ENCODE measurements at regions not wholly inside any gene's neighbourhood (a gene's known extent, or its start where the extent isn't known, plus 50 kb on each side); places are given as distances from the start of the nearest gene placed in this dataset.

DNA sequence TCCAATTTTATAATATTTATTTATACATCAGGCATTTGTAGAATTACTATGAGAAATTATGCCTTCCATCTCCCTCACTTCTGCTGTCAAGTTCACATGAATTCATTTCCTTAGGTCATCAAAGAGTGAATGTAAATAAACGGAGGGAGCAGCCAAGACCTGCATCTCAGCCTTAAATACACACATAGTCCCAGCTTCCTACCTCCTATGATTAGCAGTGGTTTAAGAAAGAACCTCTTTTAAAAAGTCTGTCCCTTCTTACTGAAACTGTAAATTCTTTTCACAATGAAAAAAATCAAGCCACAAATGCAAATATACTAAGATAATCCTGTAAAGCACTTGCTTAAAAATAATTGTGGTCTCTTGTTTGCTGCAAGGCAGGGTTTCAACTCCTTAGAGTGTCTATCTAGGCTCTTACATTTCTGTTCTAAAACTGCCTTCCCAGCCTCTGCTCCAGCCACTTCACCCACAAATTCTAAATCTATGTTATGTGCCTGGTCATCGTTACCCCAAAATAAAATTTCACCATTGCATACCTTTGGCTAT, 532.7 kb upstream of the FSHR start:
- no peak overlapping the region for H3K4me3 ChIP-seq (ENCODE audit: insufficient read depth, low read depth, low read length)
- H2AFZ ChIP-seq (ENCODE audit: low read depth, low read length), result no peak overlapping the region
- TF ChIP-seq, protein P1, sequence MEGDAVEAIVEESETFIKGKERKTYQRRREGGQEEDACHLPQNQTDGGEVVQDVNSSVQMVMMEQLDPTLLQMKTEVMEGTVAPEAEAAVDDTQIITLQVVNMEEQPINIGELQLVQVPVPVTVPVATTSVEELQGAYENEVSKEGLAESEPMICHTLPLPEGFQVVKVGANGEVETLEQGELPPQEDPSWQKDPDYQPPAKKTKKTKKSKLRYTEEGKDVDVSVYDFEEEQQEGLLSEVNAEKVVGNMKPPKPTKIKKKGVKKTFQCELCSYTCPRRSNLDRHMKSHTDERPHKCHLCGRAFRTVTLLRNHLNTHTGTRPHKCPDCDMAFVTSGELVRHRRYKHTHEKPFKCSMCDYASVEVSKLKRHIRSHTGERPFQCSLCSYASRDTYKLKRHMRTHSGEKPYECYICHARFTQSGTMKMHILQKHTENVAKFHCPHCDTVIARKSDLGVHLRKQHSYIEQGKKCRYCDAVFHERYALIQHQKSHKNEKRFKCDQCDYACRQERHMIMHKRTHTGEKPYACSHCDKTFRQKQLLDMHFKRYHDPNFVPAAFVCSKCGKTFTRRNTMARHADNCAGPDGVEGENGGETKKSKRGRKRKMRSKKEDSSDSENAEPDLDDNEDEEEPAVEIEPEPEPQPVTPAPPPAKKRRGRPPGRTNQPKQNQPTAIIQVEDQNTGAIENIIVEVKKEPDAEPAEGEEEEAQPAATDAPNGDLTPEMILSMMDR (IDR thresholded peaks at IDR 0.05; ENCODE audit: insufficient read depth, low read depth, low read length), result no peak
- H3K9ac ChIP-seq (ENCODE audit: low read length), result no peak overlapping the region
- H3K79me2 ChIP-seq (ENCODE audit: insufficient read depth, low read length), result no peaks in the 10 kb centered on the region
- H4K20me1 ChIP-seq (ENCODE audit: insufficient read depth, low read length), result no peaks in the 10 kb centered on the region
- H3K27me3 ChIP-seq (ENCODE audit: insufficient read depth, low read length), result no peaks in the 10 kb centered on the region
- no peaks in the 10 kb centered on the region for H3K4me1 Mint-ChIP-seq (ENCODE audit: low read depth, unreplicated experiment)
- H3K27ac Mint-ChIP-seq (ENCODE audit: unreplicated experiment), result no peak overlapping the region
- no peaks in the 10 kb centered on the region for H3K9me3 Mint-ChIP-seq (ENCODE audit: unreplicated experiment)
- no peak overlapping the region for H3K4me2 ChIP-seq (ENCODE audit: low read length)
- no peak for FAIRE-seq
- no peaks in the 10 kb centered on the region for H3K4me1 ChIP-seq (ENCODE audit: insufficient read depth, low read length)
- no peak overlapping the region for H3K4me3 Mint-ChIP-seq (ENCODE audit: unreplicated experiment)
- H3K36me3 ChIP-seq (ENCODE audit: insufficient read depth, low read length), result no peaks in the 10 kb centered on the region
- no peaks in the 10 kb centered on the region for H3K9me3 ChIP-seq (ENCODE audit: insufficient read depth, low read depth, low read length)
- no peak for DNase-seq (ENCODE audit: low read depth)
- no peak overlapping the region for H3K27ac ChIP-seq (ENCODE audit: low read depth, low read length)
- no peaks in the 10 kb centered on the region for H3K36me3 Mint-ChIP-seq (ENCODE audit: low read depth, unreplicated experiment)
- no peaks in the 10 kb centered on the region for H3K27me3 Mint-ChIP-seq (ENCODE audit: low read depth, unreplicated experiment)

- no peak overlapping the region for H3K4me3 Mint-ChIP-seq (ENCODE audit: unreplicated experiment)
- no peak for TF ChIP-seq EZH2 (IDR thresholded peaks at IDR 0.05; ENCODE audit: insufficient read depth, low read length)
- TF ChIP-seq, protein P1 (IDR thresholded peaks at IDR 0.05; ENCODE audit: insufficient read depth, low read depth, low read length), result no peak
- no peaks in the 10 kb centered on the region for H3K4me1 Mint-ChIP-seq (ENCODE audit: low read depth, unreplicated experiment)
- Histone ChIP-seq H2AFZ (ENCODE audit: low read depth, low read length) (no peak overlapping the region), H4K20me1 (ENCODE audit: insufficient read depth, low read length) (no peaks in the 10 kb centered on the region), H3K36me3 (ENCODE audit: insufficient read depth, low read length) (no peaks in the 10 kb centered on the region), H3K9ac (ENCODE audit: low read length) (no peak overlapping the region), H3K79me2 (ENCODE audit: insufficient read depth, low read length) (no peaks in the 10 kb centered on the region), H3K4me3 (ENCODE audit: insufficient read depth, low read depth, low read length) (no peak overlapping the region), H3K4me2 (ENCODE audit: low read length) (no peak overlapping the region), H3K9me3 (ENCODE audit: insufficient read depth, low read depth, low read length) (no peaks in the 10 kb centered on the region), H3K27ac (ENCODE audit: low read depth, low read length) (no peak overlapping the region), H3K27me3 (ENCODE audit: insufficient read depth, low read length) (no peaks in the 10 kb centered on the region), H3K4me1 (ENCODE audit: insufficient read depth, low read length) (no peaks in the 10 kb centered on the region)
- FAIRE-seq (no peak), DNase-seq (ENCODE audit: low read depth) (no peak)
- H3K27me3 Mint-ChIP-seq (ENCODE audit: low read depth, unreplicated experiment), result no peaks in the 10 kb centered on the region
- no peaks in the 10 kb centered on the region for H3K36me3 Mint-ChIP-seq (ENCODE audit: low read depth, unreplicated experiment)
- no peak overlapping the region for H3K27ac Mint-ChIP-seq (ENCODE audit: unreplicated experiment)
- H3K9me3 Mint-ChIP-seq (ENCODE audit: unreplicated experiment), result no peaks in the 10 kb centered on the region
These were observed 532.0 kb upstream of the FSHR start for GRCh38 chr2:49686291-49686690.

DNA sequence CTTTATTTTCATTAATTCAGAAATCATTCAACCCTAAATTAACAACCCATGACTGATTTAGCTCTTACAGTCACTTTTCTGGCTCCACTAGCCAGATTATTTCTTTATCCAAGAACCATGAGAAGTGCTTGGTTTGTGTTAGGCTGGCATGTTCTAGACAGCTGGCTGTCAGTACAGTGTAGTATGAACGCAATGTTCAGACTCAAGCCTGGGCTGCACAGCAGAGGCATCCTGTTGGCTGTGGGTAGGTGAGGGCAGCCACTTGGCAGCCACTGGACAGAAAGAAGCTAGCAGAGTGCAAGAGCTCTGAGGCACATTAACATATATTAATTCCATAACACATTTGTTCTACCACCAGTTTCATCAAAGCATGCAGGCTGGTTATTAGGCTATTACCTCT, 522.9 kb upstream of the FSHR start:
- no peaks in the 10 kb centered on the region for H3K4me1 ChIP-seq (ENCODE audit: insufficient read depth, low read length)
- Mint-ChIP-seq H3K9me3 (ENCODE audit: unreplicated experiment) (no peaks in the 10 kb centered on the region), H3K27ac (ENCODE audit: unreplicated experiment) (no peak overlapping the region)

More for the DNA sequence above, 522.9 kb upstream of the FSHR start:
- Histone ChIP-seq H3K9me3 (ENCODE audit: insufficient read depth, low read depth, low read length) (no peaks in the 10 kb centered on the region), H3K9ac (ENCODE audit: low read length) (no peak overlapping the region), H3K4me3 (ENCODE audit: insufficient read depth, low read depth, low read length) (no peak overlapping the region), H2AFZ (ENCODE audit: low read depth, low read length) (no peak overlapping the region), H3K79me2 (ENCODE audit: insufficient read depth, low read length) (no peaks in the 10 kb centered on the region), H3K27ac (ENCODE audit: low read depth, low read length) (no peak overlapping the region), H3K27me3 (ENCODE audit: insufficient read depth, low read length) (no peaks in the 10 kb centered on the region), H3K4me2 (ENCODE audit: low read length) (no peak overlapping the region), H4K20me1 (ENCODE audit: insufficient read depth, low read length) (no peaks in the 10 kb centered on the region), H3K36me3 (ENCODE audit: insufficient read depth, low read length) (no peaks in the 10 kb centered on the region)
- Mint-ChIP-seq H3K4me1 (ENCODE audit: low read depth, unreplicated experiment) (no peaks in the 10 kb centered on the region), H3K4me3 (ENCODE audit: unreplicated experiment) (no peak overlapping the region), H3K36me3 (ENCODE audit: low read depth, unreplicated experiment) (no peaks in the 10 kb centered on the region), H3K27me3 (ENCODE audit: low read depth, unreplicated experiment) (no peaks in the 10 kb centered on the region)
- no peak for TF ChIP-seq EZH2 (IDR thresholded peaks at IDR 0.05; ENCODE audit: insufficient read depth, low read length)
- TF ChIP-seq, protein P1 (IDR thresholded peaks at IDR 0.05; ENCODE audit: insufficient read depth, low read depth, low read length), result no peak
- FAIRE-seq, result no peak
- no peak for DNase-seq (ENCODE audit: low read depth)
